Parathyroid adenoma (tissue), 2 donors: ENCODE measurements at regions not wholly inside any gene's neighbourhood (a gene's known extent, or its start where the extent isn't known, plus 50 kb on each side); places are given as distances from the start of the nearest gene placed in this dataset.

Experiments
- H2AFZ ChIP-seq: fragments of 300-600 bp; sonication (generic); one replicate; pipeline ENCODE4 v1.7.0; 2017; ENCODE audit warnings: antibody characterized with exemption, mild to moderate bottlenecking
- H3K27ac ChIP-seq: fragments of 300-600 bp; sonication (generic); one replicate; pipeline ENCODE4 v1.7.0; 2017
- H3K27me3 ChIP-seq: fragments of 300-600 bp; sonication (generic); one replicate; pipeline ENCODE4 v1.7.0; 2017; ENCODE audit warnings: low read length; ENCODE audit not compliant: control insufficient read depth, insufficient read depth
- H3K36me3 ChIP-seq: fragments of 300-600 bp; sonication (generic); one replicate; pipeline ENCODE4 v1.7.0; 2017; ENCODE audit warnings: low read length; ENCODE audit not compliant: control insufficient read depth, insufficient read depth
- H3K4me1 ChIP-seq: fragments of 300-600 bp; sonication (generic); one replicate; pipeline ENCODE4 v1.7.0; 2017; ENCODE audit warnings: control low read depth
- H3K4me2 ChIP-seq: fragments of 300-600 bp; sonication (generic); one replicate; pipeline ENCODE4 v1.7.0; 2017; ENCODE audit warnings: low read length
- H3K4me3 ChIP-seq: fragments of 300-600 bp; sonication (generic); one replicate; pipeline ENCODE4 v1.7.0; 2017; ENCODE audit warnings: low read depth, low read length
- H3K79me2 ChIP-seq: fragments of 300-600 bp; sonication (generic); one replicate; pipeline ENCODE4 v1.7.0; 2017; ENCODE audit warnings: control low read depth
- H3K9ac ChIP-seq: fragments of 300-600 bp; sonication (generic); one replicate; pipeline ENCODE4 v1.7.0; 2017; ENCODE audit warnings: mild to moderate bottlenecking
- H3K9me3 ChIP-seq: fragments of 300-600 bp; sonication (generic); one replicate; pipeline ENCODE4 v1.7.0; 2017; ENCODE audit warnings: low read length; ENCODE audit not compliant: control insufficient read depth
- CTCF ChIP-seq: fragments of 300-600 bp; sonication (generic); IDR thresholded peaks from one replicate; pipeline ENCODE4 v1.7.0; 2017; ENCODE audit warnings: antibody characterized with exemption, mild to moderate bottlenecking
- donor health status: primary hyperparathyroidism.

- no peaks in the 10 kb centered on the region for H3K9me3 ChIP-seq
- H3K4me2 ChIP-seq: no peak overlapping the region
- no peaks in the 10 kb centered on the region for H3K36me3 ChIP-seq
- H3K4me1 ChIP-seq: no peaks in the 10 kb centered on the region
- H2AFZ ChIP-seq: no peak overlapping the region
- no peak overlapping the region for H3K9ac ChIP-seq
- no peak for TF ChIP-seq CTCF
- no peak overlapping the region for H3K27ac ChIP-seq
- no peaks in the 10 kb centered on the region for H3K79me2 ChIP-seq
- H3K27me3 ChIP-seq: no peaks in the 10 kb centered on the region
- no peak overlapping the region for H3K4me3 ChIP-seq
Observed at GRCh38 chr1:29909962-29910361, 673.6 kb downstream of the PTPRU start.

GRCh38 chr1:29907596-29907995, 671.3 kb downstream of the PTPRU start:
- H3K36me3 ChIP-seq: no peaks in the 10 kb centered on the region

GRCh38 chr1:29906927-29907326, 670.6 kb downstream of the PTPRU start:
- H3K4me2 ChIP-seq: no peak overlapping the region
- no peaks in the 10 kb centered on the region for H3K27me3 ChIP-seq
- H3K9me3 ChIP-seq: no peaks in the 10 kb centered on the region
- H3K36me3 ChIP-seq: no peaks in the 10 kb centered on the region
- H3K9ac ChIP-seq: no peak overlapping the region
- no peak overlapping the region for H3K27ac ChIP-seq
- no peak overlapping the region for H2AFZ ChIP-seq
- H3K4me3 ChIP-seq: no peak overlapping the region
- H3K4me1 ChIP-seq: no peaks in the 10 kb centered on the region
- no peaks in the 10 kb centered on the region for H3K79me2 ChIP-seq
- TF ChIP-seq CTCF: no peak

More at GRCh38 chr1:29907596-29907995, 671.3 kb downstream of the PTPRU start:
- no peak overlapping the region for H2AFZ ChIP-seq
- no peaks in the 10 kb centered on the region for H3K9me3 ChIP-seq
- no peak for TF ChIP-seq CTCF
- H3K4me2 ChIP-seq: no peak overlapping the region
- no peak overlapping the region for H3K4me3 ChIP-seq
- H3K79me2 ChIP-seq: no peaks in the 10 kb centered on the region
- H3K4me1 ChIP-seq: no peaks in the 10 kb centered on the region
- no peaks in the 10 kb centered on the region for H3K27me3 ChIP-seq
- H3K27ac ChIP-seq: no peak overlapping the region
- H3K9ac ChIP-seq: no peak overlapping the region

GRCh38 chr1:29903548-29904166, 667.3 kb downstream of the PTPRU start:
- Histone ChIP-seq H3K27ac (no peak overlapping the region), H3K79me2 (no peaks in the 10 kb centered on the region), H3K4me2 (no peak overlapping the region), H3K27me3 (no peaks in the 10 kb centered on the region), H3K4me3 (no peak overlapping the region), H3K9me3 (no peaks in the 10 kb centered on the region), H3K4me1 (no peaks in the 10 kb centered on the region), H3K9ac (no peak overlapping the region), H3K36me3 (no peaks in the 10 kb centered on the region), H2AFZ (no peak overlapping the region)
- TF ChIP-seq CTCF: no peak

GRCh38 chr1:29901624-29902325, 665.5 kb downstream of the PTPRU start:
- Histone ChIP-seq H3K4me3 (no peak overlapping the region), H3K9ac (no peak overlapping the region), H3K27ac (no peak overlapping the region), H3K27me3 (no peaks in the 10 kb centered on the region), H3K79me2 (no peaks in the 10 kb centered on the region), H3K36me3 (no peaks in the 10 kb centered on the region), H3K4me2 (no peak overlapping the region), H3K4me1 (no peaks in the 10 kb centered on the region), H2AFZ (no peak overlapping the region), H3K9me3 (no peaks in the 10 kb centered on the region)
- TF ChIP-seq CTCF: no peak
